Neutrophil (primary cell): ENCODE measurements at regions not wholly inside any gene's neighbourhood (a gene's known extent, or its start where the extent isn't known, plus 50 kb on each side); places are given as distances from the start of the nearest gene placed in this dataset.

Source experiments
- H3K27ac ChIP-seq: fragments of 200-600 bp; sonication (generic); 2 replicates; pipeline ENCODE4 v1.5.1; 2016; ENCODE audit warnings: mild to moderate bottlenecking, moderate library complexity
- H3K27me3 ChIP-seq: fragments of 200-600 bp; sonication (generic); 2 replicates; pipeline ENCODE4 v1.6.0; 2016; ENCODE audit warnings: mild to moderate bottlenecking
- H3K36me3 ChIP-seq: fragments of 200-600 bp; sonication (generic); 2 replicates; pipeline ENCODE4 v1.5.1; 2017
- H3K4me1 ChIP-seq, 2 experiments: fragments of 200-600 bp in 1 of 2; sonication (generic) in 1 of 2; 1 replicate in 1 of 2; 2 replicates in 1 of 2; pipeline versions ENCODE4 v1.5.1 to v1.6.1; 2013 to 2016; ENCODE audit warnings: low read depth in 1 of 2, low read length in 1 of 2, mild to moderate bottlenecking in 1 of 2, moderate library complexity in 1 of 2; ENCODE audit not compliant: control insufficient read depth in 1 of 2, insufficient read depth in 1 of 2
- H3K4me3 ChIP-seq, 2 experiments: fragments of 200-600 bp in 1 of 2; sonication (generic) in 1 of 2; 1 replicate in 1 of 2; 2 replicates in 1 of 2; pipeline ENCODE4 v1.5.1; 2013 to 2016; ENCODE audit warnings: low read depth in 1 of 2, low read length in 1 of 2, mild to moderate bottlenecking in 1 of 2, moderate library complexity in 1 of 2
- H3K9me3 ChIP-seq: fragments of 200-600 bp; sonication (generic); 2 replicates; pipeline ENCODE4 v1.5.1; 2016
- TF ChIP-seq, protein P1 (sequence below): fragments of 200-600 bp; sonication (generic); IDR thresholded peaks from 2 replicates; pipeline ENCODE4 v1.5.1; 2016; ENCODE audit warnings: antibody characterized with exemption

DNA sequence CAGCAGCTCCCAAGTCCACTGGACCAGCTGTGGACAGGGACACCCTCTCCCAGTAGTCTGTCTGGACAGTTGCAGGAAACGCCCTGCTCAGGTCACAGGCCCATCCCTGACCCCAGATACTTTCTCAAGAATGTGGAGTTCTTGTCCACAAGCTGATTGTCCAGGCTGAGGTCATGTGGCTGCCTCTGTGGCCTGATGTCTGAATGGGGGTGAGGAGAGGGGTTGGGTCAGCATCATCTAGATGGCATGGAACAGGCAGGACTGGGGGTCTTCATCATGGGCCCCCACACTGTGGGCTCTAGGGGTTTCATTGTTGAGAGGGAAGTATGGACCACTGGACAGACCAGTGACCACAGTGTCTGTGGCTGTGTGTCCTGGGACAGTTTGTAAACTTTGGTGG lies 1015.0 kb downstream of the TBC1D22A start:
- Histone ChIP-seq H3K4me3 (no peak overlapping the region), H3K4me1 (no peaks in the 10 kb centered on the region), H3K27ac (no peak overlapping the region), H3K36me3 (no peaks in the 10 kb centered on the region), H3K27me3 (no peaks in the 10 kb centered on the region), H3K9me3 (no peaks in the 10 kb centered on the region)
- TF ChIP-seq, protein P1, sequence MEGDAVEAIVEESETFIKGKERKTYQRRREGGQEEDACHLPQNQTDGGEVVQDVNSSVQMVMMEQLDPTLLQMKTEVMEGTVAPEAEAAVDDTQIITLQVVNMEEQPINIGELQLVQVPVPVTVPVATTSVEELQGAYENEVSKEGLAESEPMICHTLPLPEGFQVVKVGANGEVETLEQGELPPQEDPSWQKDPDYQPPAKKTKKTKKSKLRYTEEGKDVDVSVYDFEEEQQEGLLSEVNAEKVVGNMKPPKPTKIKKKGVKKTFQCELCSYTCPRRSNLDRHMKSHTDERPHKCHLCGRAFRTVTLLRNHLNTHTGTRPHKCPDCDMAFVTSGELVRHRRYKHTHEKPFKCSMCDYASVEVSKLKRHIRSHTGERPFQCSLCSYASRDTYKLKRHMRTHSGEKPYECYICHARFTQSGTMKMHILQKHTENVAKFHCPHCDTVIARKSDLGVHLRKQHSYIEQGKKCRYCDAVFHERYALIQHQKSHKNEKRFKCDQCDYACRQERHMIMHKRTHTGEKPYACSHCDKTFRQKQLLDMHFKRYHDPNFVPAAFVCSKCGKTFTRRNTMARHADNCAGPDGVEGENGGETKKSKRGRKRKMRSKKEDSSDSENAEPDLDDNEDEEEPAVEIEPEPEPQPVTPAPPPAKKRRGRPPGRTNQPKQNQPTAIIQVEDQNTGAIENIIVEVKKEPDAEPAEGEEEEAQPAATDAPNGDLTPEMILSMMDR, result no peak

DNA sequence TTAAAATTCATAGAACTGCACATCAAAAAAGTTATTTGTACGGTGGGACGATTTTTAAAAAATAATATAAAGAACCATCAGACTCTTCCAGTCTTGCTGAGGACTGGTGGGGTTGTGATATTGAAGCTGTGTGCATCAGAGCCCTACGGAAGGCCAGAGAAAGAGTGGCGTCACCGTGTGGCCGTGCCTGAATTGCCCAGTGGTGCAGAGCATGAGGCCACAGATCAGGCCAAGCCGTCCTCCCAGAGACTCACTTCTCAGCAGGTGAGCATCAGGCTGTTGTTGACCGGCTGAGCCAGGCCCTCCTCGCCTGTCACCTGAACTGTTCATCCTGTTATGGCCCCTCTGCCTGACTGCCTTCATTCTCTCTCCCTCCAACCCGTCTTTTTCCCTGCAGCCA lies 1013.9 kb downstream of the TBC1D22A start:
- no peaks in the 10 kb centered on the region for H3K9me3 ChIP-seq
- H3K4me3 ChIP-seq, result no peak overlapping the region
- TF ChIP-seq, protein P1, result no peak
- no peak overlapping the region for H3K27ac ChIP-seq
- H3K36me3 ChIP-seq, result no peaks in the 10 kb centered on the region
- no peaks in the 10 kb centered on the region for H3K27me3 ChIP-seq
- H3K4me1 ChIP-seq, result no peaks in the 10 kb centered on the region

DNA sequence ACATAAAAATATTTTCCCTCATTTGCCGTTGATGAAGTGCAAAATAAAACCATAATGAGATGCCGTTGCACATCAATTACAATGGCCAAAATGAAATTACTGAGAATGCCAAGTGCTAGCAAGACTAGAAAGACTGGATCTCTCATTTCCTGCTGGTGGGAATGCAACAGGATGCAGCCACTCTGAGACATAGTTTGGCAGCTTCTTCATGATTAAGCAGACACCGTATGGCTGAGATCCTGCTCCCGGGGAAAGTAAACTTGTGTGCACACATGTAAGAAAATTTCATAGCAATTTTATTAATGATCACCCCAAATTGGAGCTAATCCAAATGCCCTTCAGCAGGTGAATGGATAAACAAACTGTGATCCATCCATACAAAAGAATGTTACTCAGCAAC lies 1013.2 kb downstream of the TBC1D22A start:
- H3K4me1 ChIP-seq, result no peaks in the 10 kb centered on the region
- no peaks in the 10 kb centered on the region for H3K27me3 ChIP-seq
- no peaks in the 10 kb centered on the region for H3K36me3 ChIP-seq
- H3K27ac ChIP-seq, result no peak overlapping the region
- no peaks in the 10 kb centered on the region for H3K9me3 ChIP-seq
- H3K4me3 ChIP-seq, result no peak overlapping the region
- TF ChIP-seq, protein P1, result no peak

DNA sequence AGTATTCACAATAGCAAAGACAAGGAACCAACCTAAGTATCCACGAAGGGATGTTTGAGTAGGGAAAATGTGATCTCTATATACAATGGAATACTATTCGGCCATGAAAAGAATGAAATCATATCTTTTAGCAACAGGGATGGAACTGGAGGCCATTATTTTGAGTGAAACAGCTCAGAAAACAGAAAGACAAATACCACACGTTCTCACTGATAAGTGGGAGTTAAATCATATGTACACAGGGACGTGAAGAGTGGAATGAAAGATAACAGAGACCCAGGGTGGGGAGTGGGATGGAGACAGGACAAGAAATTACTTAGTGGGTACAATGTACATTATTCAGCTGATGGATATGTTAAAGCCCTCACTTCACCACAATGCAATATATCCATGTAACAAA lies 1012.7 kb downstream of the TBC1D22A start:
- Histone ChIP-seq H3K4me3 (no peak overlapping the region), H3K36me3 (no peaks in the 10 kb centered on the region), H3K9me3 (no peaks in the 10 kb centered on the region), H3K4me1 (no peaks in the 10 kb centered on the region), H3K27ac (no peak overlapping the region), H3K27me3 (no peaks in the 10 kb centered on the region)
- TF ChIP-seq, protein P1, result no peak

DNA sequence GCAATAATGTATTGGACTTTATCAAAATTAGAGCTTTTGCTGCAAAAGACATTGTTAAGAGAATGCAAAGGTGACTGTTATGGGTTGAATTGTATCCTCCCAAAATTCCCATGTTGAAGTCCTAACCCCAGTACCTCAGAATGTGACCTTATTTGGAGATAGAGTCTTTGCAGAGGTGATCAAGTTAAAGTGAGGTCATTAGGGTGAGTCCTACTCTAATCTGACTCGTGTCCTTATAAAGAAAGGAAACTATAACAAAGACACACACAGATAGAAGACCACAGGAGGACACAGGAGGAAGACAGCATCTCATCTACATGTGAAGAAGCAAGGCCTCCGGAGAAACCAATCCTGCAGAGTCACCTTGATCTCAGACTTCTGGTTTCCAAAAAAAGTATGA lies 1011.2 kb downstream of the TBC1D22A start:
- H3K4me3 ChIP-seq, result no peak overlapping the region
- no peaks in the 10 kb centered on the region for H3K36me3 ChIP-seq
- no peaks in the 10 kb centered on the region for H3K9me3 ChIP-seq
- H3K27me3 ChIP-seq, result no peaks in the 10 kb centered on the region
- TF ChIP-seq, protein P1, result no peak
- no peaks in the 10 kb centered on the region for H3K4me1 ChIP-seq
- no peak overlapping the region for H3K27ac ChIP-seq

DNA sequence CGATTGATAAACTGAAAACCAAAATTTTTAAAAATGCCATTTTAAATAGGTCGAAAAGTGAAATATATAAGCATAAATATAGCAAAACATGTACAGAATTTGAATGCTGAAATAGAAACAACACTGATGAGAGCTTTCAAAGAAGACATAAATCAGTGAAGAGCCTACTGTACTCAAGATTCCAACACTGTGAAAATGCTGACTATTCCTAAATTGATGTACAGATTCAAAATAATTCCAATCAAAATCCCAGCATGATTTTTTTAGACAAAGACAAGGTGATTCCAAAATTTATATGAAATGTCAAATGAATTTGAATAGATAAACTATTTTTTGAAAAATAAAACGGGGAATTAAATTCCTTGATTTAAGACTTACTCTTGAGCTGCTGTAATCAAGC lies 1010.4 kb downstream of the TBC1D22A start:
- TF ChIP-seq, protein P1, result no peak
- H3K9me3 ChIP-seq, result no peaks in the 10 kb centered on the region
- H3K4me3 ChIP-seq, result no peak overlapping the region
- no peaks in the 10 kb centered on the region for H3K36me3 ChIP-seq
- no peak overlapping the region for H3K27ac ChIP-seq
- H3K4me1 ChIP-seq, result no peaks in the 10 kb centered on the region
- H3K27me3 ChIP-seq, result no peaks in the 10 kb centered on the region
